NCI-H345 treated with DMSO at 0.1 percent for 48 hours (cell line): ENCODE measurements at regions not wholly inside any gene's neighbourhood (a gene's known extent, or its start where the extent isn't known, plus 50 kb on each side); places are given as distances from the start of the nearest gene placed in this dataset.
"Not testable (repeated sequence)": the region's sequence is repeated elsewhere in the genome, so short reads cannot be mapped to it uniquely, and the experiment has no call there.

Experiments
- DNase-seq: peaks from one replicate; lab custom pipeline; 2025; ENCODE audit not compliant: unreplicated experiment; lab: John Stamatoyannopoulos, UW

DNA sequence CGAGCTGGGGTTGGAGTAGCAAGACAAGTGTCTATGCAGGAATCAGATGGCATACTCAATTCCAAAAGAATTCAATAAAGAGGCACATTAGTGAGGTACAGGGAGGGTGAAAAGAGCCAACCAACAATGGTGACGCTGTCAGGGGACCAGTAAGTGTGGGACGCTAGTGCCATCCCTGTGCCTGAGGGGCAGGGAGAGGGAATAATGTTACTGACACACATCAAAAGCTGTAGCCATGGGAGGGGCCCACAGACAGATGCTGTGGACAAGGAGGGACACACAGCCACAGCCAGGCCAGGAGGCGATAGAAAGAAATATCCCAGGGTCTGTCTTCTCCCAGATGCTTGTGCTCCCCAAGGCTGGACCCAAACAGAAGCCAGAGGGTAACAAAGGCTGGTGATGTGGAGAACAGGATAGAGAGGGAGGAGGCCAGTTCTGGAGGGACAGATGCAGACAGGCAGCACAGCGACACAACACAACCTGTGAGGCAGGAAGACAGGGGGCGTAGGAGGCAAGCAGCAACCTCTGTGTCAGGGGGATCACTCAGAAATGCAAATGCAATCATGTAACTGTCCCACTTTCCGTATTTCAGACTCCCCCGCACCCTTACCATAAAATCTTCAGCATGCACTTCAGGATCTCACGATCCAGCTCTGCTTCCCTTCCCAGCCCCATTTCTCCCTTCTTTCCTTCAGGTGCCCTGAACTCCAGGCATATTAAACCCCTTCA, 240.5 kb upstream of the FZD8 start:
- DNase-seq = no peak

DNA sequence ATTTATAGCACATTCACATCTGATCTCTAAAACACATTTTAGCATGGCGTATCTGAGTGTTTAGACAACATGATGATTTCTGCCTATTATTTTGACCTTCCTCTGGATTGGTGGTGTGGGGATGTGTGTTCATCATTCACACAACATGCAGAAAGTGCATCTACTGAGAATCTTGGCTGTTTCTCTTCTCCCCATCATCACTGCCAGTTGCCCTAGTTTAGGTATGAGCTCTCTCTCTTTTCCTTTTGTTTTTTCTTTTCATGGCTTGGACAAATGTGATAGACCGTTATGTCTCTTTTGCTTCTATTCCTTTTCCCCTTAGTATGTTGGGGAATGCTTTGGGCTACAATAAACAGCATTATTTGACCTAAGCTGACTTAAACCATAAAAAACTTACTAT, 239.2 kb upstream of the FZD8 start:
- DNase-seq = no peak

DNA sequence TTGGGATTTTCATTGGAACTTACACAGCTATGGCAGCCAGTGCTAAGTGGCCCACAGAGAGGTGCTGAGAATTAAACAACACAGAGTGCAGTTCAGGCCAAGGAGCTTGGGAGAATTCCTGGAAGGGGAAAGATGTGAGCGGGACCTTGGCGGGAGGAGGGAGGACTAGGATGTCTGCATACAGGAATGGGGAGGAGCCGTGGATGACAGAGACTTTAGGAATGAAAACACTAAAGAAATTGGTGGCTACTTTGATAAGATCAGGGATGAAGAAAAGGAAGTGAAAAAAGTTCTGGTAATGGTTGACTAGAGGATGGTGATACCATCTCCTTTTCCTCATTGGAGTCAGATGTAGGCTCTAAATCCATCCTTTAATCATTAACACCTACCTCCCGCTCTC, 234.2 kb upstream of the FZD8 start:
- no peak for DNase-seq

DNA sequence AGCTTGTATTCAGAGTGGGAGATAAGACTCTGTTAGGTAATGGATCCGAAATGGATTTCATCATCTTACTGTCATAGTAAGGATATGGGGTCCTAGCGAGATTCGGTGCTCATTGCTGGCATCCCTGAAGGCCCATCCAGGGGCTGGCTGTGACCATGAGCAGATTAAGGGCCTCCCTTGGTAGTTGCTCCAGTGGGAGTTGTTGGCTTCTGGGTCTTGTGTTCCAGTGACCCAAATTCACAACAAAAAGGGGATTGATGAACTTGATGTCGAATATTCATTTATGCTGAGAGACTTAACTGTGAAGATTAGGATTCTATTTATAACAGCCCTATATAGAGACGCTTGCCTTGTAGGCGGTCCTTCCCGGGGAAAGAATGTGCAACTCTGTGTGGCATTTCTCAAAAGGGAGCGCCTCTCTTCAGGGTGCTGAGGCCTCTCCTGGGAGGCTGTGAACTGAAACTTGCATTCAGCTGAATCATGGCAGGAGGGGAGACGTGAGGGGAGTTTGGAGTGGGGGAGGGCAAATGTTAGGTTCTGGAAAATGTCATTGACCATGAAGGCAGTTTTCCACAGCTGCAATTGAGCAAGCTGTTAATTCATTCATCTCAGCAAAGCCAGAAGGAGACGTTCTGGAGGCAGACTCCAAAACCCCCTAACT, 233.1 kb upstream of the FZD8 start:
- no peak for DNase-seq

DNA sequence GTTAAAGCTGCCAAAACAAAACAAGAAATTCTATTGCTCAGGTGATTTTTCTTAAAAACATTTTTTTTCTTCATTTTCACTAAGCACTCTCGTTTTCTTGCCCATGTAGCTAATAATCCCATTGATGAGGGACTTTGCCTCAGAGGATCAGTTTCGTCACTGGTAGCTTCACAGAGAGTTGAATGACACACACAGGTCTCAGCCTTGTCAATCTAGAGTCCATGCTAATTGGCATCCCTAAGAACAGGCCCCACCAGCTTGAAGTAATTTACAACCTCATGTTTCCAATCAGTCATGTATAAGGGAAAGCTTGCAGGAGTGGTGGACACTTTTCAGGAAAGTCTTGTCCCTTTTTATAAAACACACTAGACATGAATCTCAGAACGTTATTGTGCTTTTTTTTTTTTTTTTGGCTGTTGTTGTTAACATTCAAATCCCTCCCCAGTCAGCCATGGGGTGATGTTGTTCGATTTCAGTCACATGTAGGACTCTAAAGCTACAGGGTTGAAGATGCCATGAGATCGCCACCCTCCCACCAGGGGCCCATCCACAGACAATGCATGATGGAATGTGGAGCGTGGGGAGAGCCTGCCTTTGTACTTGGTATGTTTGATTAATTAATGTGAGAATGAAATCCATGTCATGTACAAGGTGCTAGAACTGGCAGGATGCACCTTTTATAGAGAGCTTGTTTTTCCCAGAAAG, 232.4 kb upstream of the FZD8 start:
- no peak for DNase-seq

DNA sequence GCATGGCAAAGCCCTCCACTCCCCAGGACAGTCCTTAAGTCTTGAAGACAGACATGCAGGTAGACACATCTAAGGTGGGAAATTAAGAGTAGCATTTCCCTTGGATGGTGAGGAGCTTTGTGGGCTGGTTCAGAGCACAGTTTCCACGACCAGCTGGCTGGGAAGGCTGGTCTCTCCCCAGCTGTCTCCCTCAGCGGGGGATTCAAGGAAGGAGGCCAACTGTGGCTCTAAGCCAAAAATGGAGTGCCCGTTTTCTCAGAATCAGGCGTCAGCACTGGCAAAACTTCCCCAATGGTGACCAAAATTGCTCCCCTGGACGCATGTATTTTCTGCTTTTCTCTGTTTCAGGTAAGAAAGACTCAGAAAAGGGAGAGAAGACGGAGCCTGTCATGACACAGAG, 230.6 kb upstream of the FZD8 start:
- no peak for DNase-seq

DNA sequence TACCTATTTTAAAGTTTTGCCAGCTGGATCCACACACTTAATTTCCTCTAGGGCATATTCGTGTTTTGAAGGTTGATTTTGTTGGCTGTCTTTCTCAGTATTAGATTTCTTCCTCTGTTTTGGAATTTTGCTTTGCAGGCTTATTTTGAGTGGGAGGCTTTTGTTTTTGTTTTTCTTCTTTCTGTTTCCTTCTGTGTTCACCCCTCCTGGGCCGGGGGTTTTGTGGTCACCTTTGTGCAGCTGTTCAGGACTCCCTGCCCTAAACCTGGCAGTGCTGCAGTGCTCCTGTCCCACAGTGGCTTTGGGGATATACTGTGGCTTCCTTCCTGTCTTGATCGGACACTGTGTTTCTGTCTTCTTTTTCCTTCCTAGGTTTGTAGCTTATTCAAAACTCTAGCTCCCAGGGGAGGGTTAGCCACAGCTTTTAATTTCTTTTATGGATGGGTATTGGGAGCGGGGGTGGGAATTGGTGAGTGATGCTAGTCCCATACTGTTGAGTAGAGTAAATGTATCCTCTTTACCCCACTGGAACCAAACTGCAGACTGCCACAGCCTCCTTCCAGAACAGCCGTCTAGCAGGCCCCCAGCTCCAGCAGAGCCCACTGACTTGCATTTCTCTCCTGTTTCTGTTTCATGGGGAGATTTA, 228.7 kb upstream of the FZD8 start:
- no peak for DNase-seq

DNA sequence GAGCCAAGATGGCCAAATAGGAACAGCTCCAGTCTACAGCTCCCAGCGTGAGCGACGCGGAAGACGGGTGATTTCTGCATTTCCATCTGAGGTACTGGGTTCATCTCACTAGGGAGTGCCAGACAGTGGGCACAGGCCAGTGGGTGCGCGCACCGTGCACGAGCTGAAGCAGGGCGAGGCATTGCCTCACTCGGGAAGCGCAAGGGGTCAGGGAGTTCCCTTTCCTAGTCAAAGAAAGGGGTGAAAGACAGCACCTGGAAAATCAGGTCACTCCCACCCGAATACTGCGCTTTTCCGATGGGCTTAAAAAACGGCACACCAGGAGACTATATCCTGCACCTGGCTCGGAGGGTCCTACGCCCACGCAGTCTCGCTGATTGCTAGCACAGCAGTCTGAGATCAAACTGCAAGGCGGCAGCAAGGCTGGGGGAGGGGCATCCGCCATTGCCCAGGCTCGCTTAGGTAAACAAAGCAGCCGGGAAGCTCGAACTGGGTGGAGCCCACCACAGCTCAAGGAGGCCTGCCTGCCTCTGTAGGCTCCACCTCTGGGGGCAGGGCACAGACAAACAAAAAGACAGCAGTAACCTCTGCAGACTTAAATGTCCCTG, 216.7 kb upstream of the FZD8 start:
- not testable (repeated sequence) for DNase-seq

DNA sequence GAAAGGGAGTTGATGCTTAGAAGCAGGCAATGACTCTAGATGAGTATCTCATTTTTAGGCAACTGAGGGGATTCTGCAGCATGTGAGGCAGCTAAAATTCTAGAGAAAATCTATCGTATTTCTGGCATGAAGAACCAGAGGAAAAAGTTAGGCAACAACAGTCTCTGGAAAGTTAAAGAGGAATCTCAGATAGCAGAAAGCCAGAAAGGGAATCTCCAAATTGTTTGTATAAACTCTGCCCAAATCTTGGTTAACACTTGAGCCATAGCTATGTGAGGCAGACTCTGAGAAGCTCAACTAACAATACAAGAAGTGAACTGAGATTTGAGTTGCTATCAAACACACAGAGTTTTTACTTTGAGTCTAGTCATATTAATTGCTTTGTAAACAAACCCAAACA, 215.8 kb upstream of the FZD8 start:
- DNase-seq = no peak

DNA sequence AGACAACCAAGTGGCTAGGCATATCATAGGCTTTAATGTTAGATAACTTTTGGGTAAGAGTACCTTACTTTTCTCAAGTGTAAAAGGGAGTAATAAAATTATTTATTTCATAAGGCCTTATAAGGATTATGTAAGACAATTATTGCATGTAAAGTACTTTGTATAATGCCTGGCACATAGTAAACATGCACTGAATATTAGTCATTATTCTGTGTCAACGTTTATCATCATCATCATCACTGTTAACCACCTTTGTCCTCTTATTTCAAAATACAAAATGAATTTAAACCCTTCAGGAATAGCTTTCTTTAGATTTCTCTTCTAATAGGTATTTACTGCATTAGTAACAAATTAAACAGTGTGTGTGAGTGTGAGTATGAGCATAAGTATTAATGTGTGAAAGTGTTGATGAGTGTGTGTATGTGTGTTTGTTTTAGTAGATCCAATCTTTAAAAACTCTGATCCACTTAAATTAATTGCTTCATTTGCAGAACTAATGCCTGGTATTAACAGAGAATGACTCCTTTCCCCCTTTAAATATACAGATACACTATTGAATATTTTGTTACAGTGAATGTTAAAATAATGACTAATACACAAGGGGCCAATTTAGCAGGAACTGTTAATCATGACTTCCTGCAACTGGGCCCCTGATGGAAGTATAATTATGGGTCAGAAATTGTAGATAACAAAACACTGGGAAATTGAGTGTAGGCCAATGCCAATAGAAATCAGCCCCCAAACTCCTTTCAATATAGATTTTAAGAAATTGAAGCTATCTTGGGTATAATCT, 213.3 kb upstream of the FZD8 start:
- no peak for DNase-seq

DNA sequence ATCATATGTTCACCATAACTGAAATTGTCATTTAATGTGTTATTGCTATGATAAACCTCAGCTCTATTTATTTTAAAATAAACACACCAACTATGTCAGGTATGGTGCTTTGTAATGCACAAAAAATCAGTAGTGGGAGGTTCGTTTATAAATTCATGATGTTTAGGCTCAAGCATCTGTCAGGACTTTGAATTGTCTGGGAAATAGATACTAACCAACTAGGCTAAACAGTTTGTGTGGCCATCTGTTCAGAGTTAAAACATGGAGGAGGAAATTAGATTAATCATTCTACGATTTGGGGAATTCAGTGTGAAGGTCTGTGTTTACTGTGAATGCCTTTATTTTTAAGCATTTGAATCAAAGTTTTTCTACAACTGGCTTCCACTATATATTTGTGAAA, 212.6 kb upstream of the FZD8 start:
- no peak for DNase-seq

DNA sequence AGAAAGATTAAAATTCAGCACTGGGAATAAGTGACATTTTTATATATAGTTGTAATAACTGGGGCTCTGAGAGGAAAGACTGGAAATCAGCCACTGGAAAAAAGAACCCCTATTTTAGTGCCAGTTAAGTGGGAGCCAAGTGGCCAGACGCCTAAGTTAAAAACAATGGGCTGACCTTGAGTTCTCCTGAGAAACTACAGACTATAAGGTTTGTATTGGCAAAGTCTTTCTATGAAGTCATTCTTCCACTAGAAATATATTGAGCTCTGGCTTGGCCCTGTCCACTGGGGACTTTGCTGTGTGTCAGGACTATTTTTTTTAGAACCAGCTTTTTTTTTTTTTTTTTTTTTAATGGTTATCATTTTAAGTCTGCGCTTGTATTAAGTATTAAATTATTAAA, 210.6 kb upstream of the FZD8 start:
- DNase-seq = no peak

DNA sequence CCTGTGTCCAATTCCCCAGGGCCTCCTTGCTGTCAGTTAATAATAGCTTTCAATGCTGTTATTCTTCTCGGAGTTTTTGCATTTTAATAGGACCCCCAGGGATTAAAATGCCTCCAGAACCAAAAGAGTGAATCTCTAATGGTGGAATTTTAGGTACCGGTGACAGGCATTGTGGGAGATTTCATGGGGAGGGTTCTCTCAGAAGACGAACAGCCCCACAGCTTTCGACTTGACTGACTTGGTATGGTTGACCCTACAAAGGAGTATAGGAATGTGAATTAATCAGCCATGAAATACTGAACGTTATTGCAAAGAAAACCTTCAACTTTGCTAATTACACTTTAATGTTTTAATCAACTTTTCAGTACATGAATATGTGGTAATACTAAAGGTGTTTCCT, 206.3 kb upstream of the FZD8 start:
- no peak for DNase-seq

DNA sequence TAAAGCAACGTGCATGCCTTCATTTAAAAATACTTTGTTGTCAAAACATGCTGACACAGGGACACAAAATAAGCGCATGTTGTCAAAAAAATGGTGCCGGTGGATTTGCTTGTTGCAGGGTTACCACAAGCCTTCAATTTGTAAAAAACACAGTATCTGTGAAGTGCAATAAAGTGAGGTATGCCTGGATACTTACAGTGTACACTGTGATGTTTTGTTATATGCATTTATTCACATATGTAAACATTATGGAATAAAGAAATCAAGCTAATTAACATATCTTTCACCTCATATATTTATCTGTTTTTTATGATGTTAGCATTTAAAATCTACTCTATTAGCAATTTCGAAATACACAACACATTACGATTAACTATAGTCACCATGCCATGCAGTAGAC, 202.6 kb upstream of the FZD8 start:
- no peak for DNase-seq

DNA sequence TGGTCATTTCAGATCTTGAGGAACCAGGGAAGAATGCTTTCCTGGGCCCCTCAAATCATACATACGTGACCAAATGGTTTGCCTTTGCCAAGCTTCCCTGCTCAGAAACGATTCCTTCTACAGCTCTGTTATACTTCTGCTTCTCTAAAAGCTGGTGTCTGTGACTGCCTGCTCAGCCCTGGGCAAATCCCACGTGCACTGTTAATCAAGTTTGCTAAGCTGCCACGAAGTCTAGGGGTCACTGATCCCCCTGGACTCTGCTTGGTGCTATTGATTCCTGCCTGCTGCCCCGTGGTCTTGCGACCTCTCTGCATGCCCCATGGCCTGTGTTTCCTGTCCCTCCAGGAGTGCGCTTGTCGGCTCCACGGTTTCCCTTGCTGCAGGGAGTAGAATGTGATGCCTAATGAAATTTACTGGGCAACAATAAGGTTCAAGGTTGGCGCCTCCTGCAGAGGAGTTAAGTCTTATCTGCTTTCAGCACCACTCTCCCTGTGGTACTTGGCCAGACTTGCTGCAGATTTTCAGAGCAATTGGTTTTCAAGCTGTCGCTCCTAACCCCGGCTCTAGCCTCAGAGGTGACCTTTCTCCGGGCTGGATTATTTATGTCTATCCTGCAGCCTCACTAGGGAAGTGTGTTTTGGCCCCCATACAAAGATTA, 201.6 kb upstream of the FZD8 start:
- no peak for DNase-seq

DNA sequence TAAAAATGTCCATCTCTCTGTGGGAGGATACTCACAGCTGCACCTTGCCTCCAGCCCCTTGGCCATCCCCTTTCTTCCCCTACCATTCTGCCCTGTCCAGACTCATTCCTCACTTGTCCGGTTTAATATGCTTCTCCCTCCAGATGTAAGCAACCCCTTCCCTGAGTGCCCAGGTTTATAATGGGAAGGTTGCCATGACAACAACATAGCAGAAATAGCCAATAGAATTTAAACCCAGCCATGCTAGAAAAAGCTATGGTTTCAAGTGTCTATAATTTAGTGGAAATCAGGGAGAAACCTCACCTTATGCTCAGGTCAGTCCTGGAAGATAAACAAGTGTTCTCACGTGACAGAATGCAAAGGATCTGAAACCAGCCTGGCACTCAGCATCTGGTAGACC, 196.0 kb upstream of the FZD8 start:
- DNase-seq = no peak

DNA sequence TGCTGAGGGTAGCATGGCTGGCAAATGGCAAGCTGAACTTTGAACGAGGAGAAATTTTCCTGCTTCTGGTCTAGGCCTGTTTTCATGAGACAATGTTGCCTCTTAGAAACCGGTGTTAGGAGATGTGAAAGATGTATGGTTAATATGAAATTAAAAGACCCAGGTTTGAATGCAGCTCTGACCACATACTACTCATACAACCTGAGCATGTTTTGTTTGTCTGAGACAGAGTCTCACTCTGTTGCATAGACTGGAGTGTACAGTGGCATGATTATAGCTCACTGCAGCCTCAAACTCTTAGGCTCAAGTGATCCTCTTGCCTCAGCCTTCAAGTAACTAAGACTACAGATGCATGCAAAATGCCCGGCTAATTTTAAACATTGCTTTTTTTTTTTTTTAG, 193.4 kb upstream of the FZD8 start:
- no peak for DNase-seq

DNA sequence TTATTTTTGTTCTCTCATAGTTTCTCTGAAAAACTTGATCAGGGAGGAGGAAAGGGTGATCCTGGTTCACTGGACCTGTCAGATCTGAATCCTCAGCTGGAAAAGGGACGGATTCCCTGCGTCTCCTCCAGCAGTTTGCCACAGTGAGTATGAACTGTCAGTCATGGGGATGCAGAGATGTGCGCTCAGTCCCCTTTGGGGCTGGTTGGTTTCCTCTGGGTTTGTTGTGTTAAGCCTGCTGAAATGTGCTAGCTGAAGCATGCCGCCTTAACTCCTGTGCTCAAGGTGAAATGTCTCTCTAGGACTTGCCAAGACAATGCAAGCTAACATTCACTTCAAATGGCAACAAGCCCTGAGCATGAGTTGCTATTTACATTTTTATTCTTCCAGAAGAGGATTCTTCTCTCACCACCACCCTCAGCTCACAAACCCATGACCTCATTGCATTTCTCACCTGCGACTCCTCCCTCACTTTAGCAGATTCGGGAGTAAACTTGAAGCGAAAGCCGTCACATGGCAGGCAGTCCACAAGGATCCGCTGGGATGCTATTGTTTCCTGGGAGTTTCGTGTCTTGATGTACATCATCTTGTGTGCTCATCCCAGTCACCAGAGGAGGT, 192.9 kb upstream of the FZD8 start:
- no peak for DNase-seq

DNA sequence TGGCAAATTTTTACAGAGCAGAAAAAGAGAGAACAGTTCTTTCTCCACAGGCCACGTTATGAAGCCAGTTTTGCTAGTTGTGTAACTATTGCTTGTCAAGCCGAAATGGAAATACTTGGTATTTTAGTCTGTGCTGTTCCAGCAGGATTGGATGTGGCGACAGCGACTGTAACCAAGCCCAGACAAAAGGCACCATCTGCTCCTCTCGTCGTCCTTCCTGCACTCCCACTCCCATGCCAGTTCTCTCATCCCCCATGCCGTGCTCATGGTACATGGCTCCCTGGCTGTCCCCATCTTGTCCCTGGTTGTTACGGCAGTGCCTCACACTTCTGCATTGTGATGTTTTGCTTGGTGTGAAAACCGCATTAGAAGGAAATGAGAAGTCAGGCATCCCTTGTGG, 185.7 kb upstream of the FZD8 start:
- no peak for DNase-seq

DNA sequence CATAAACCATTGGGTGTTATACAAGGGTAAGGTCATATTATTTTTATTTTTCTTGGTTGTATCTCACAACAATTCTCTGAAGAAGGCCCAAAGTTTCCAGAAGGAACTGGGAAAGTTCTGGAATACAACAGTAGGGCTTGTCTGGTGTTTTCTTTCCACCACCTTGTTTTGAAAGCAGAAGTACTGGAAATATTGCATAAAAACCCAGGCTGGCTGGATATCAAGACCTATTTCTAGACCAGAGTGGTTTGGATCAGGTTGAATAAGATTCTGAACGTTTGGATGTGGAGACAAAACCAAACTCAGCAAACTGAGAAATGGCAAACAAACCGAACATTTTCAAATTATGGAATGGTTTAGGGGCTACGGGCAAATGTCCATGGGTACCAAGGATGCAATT, 182.6 kb upstream of the FZD8 start:
- no peak for DNase-seq
